WTC11 (cell line): ENCODE measurements at regions not wholly inside any gene's neighbourhood (a gene's known extent, or its start where the extent isn't known, plus 50 kb on each side); places are given as distances from the start of the nearest gene placed in this dataset.

ENCODE experiments used
- ATAC-seq: fragments of 200-7000 bp; cut with Tn5 transposase; 2 replicates; pipeline ENCODE4 v1.10.0; 2021; ENCODE audit warnings: mild to moderate bottlenecking, moderate library complexity
- CTCF ChIA-PET: fragments of 300-600 bp; sonication (Branson Sonifier 250); formaldehyde crosslinking; loops from one replicate; lab custom pipeline; 2021; ENCODE audit warnings: antibody characterized with exemption; lab: Charles Lee
- POLR2A ChIA-PET: fragments of 350-600 bp; sonication (Branson Sonifier 250); formaldehyde crosslinking; loops from one replicate; lab custom pipeline; 2021; ENCODE audit warnings: antibody characterized with exemption; lab: Charles Lee
- DNase-seq: peaks from one replicate; pipeline ENCODE4 v3.0.0; 2021; ENCODE audit warnings: low spot score
- H3K27ac Mint-ChIP-seq: 2 replicates; pipeline ENCODE4 v1.8.0; 2021; ENCODE audit warnings: mixed read lengths
- H3K27me3 Mint-ChIP-seq: 2 replicates; pipeline ENCODE4 v1.8.0; 2021; ENCODE audit warnings: low read depth, mild to moderate bottlenecking, moderate library complexity, mixed read lengths
- H3K36me3 Mint-ChIP-seq: 2 replicates; pipeline ENCODE4 v1.8.0; 2021; ENCODE audit warnings: mixed read lengths
- H3K4me1 Mint-ChIP-seq: 2 replicates; pipeline ENCODE4 v1.8.0; 2022; ENCODE audit warnings: mixed read lengths
- H3K4me3 Mint-ChIP-seq: 2 replicates; pipeline ENCODE4 v1.8.0; 2021; ENCODE audit warnings: mild to moderate bottlenecking, moderate library complexity, mixed read lengths
- H3K9me3 Mint-ChIP-seq: 2 replicates; pipeline ENCODE4 v1.8.0; 2021; ENCODE audit warnings: mixed read lengths
- CBFB ChIP-seq: sonication (generic); formaldehyde crosslinking; IDR thresholded peaks from 2 replicates; pipeline ENCODE4 v1.8.1; 2022; ENCODE audit warnings: mild to moderate bottlenecking, low read depth, missing genetic modification reagents
- ELF4 ChIP-seq: sonication (generic); formaldehyde crosslinking; IDR thresholded peaks from 2 replicates; pipeline ENCODE4 v1.8.1; 2022; ENCODE audit warnings: low read depth, mild to moderate bottlenecking, moderate library complexity, missing genetic modification reagents
- JUN ChIP-seq: sonication (generic); formaldehyde crosslinking; IDR thresholded peaks from 2 replicates; pipeline ENCODE4 v1.8.0; 2023; ENCODE audit warnings: mild to moderate bottlenecking, missing genetic modification reagents
- MYBL2 ChIP-seq: sonication (generic); formaldehyde crosslinking; IDR thresholded peaks from 2 replicates; pipeline ENCODE4 v1.8.1; 2023; ENCODE audit warnings: mild to moderate bottlenecking, moderate library complexity, missing genetic modification reagents
- NFYB ChIP-seq: sonication (generic); formaldehyde crosslinking; conservative IDR thresholded peaks from 2 replicates; pipeline ENCODE4 v1.8.0; 2022; ENCODE audit warnings: low read depth, missing genetic modification reagents
- USF1 ChIP-seq: sonication (generic); formaldehyde crosslinking; IDR thresholded peaks from 2 replicates; pipeline ENCODE4 v1.8.0; 2022; ENCODE audit warnings: mild to moderate bottlenecking, missing genetic modification reagents
- ZNF425 ChIP-seq: fragments of 250-450 bp; sonication (Bioruptor Pico); conservative IDR thresholded peaks from 2 replicates; pipeline ENCODE4 v1.9.0; 2021; ENCODE audit warnings: mild to moderate bottlenecking
- ZSCAN18 ChIP-seq: fragments of 250-450 bp; sonication (Bioruptor Pico); IDR thresholded peaks from 2 replicates; pipeline ENCODE4 v2.1.2; 2022; ENCODE audit warnings: mild to moderate bottlenecking, moderate library complexity
- TF ChIP-seq, protein P1 (sequence below): fragments of 250-450 bp; sonication (Bioruptor Pico); IDR thresholded peaks from 2 replicates; pipeline ENCODE4 v1.9.0; 2021; ENCODE audit warnings: mild to moderate bottlenecking, borderline replicate concordance
- TF ChIP-seq, protein P2 (sequence below): sonication (generic); formaldehyde crosslinking; IDR thresholded peaks from 2 replicates; pipeline ENCODE4 v1.8.0; 2022; ENCODE audit warnings: mild to moderate bottlenecking, missing genetic modification reagents

DNA sequence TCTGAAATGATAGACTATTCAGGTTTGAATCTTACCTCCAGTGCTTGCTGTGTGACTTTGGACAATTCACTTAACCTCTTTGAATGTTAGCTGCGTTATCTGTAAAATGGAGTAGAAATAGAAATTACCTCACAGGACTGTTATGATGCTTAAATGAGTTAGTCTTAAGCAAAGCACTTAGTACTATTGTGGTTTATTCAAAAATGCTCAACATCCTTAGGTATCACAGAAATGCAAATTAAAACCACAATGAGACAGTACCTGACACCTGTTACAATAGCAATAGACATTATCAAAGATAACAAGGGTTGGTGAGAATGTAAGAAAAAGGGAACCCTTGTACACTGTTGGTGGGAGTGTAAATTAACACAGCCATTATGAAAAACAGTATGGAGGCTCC is 77.6 kb upstream of the FREM1 start:
- ATAC-seq: no peak
- Mint-ChIP-seq H3K36me3 (no peaks in the 10 kb centered on the region), H3K4me3 (no peak overlapping the region)
- DNase-seq: no peak
- TF ChIP-seq JUN: no peak
- TF ChIP-seq ZNF425 (CRISPR knock-in tag): no peak
- TF ChIP-seq, protein P1, sequence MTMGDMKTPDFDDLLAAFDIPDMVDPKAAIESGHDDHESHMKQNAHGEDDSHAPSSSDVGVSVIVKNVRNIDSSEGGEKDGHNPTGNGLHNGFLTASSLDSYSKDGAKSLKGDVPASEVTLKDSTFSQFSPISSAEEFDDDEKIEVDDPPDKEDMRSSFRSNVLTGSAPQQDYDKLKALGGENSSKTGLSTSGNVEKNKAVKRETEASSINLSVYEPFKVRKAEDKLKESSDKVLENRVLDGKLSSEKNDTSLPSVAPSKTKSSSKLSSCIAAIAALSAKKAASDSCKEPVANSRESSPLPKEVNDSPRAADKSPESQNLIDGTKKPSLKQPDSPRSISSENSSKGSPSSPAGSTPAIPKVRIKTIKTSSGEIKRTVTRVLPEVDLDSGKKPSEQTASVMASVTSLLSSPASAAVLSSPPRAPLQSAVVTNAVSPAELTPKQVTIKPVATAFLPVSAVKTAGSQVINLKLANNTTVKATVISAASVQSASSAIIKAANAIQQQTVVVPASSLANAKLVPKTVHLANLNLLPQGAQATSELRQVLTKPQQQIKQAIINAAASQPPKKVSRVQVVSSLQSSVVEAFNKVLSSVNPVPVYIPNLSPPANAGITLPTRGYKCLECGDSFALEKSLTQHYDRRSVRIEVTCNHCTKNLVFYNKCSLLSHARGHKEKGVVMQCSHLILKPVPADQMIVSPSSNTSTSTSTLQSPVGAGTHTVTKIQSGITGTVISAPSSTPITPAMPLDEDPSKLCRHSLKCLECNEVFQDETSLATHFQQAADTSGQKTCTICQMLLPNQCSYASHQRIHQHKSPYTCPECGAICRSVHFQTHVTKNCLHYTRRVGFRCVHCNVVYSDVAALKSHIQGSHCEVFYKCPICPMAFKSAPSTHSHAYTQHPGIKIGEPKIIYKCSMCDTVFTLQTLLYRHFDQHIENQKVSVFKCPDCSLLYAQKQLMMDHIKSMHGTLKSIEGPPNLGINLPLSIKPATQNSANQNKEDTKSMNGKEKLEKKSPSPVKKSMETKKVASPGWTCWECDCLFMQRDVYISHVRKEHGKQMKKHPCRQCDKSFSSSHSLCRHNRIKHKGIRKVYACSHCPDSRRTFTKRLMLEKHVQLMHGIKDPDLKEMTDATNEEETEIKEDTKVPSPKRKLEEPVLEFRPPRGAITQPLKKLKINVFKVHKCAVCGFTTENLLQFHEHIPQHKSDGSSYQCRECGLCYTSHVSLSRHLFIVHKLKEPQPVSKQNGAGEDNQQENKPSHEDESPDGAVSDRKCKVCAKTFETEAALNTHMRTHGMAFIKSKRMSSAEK (CRISPR knock-in tag): no peak
- no peak for TF ChIP-seq MYBL2 (CRISPR knock-in tag)
- TF ChIP-seq USF1 (CRISPR knock-in tag): no peak
- TF ChIP-seq, all 79 proteins: peak for 0
- Mint-ChIP-seq H3K27ac (no peak overlapping the region), H3K27me3 (peaks cover 3% of the 10 kb centered on the region; the same call in 1 of the 2 replicates), H3K4me1 (peaks cover 11% of the 10 kb centered on the region), H3K9me3 (no peaks in the 10 kb centered on the region)
- POLR2A ChIA-PET: no interaction called here
- CTCF ChIA-PET: no interaction called here

DNA sequence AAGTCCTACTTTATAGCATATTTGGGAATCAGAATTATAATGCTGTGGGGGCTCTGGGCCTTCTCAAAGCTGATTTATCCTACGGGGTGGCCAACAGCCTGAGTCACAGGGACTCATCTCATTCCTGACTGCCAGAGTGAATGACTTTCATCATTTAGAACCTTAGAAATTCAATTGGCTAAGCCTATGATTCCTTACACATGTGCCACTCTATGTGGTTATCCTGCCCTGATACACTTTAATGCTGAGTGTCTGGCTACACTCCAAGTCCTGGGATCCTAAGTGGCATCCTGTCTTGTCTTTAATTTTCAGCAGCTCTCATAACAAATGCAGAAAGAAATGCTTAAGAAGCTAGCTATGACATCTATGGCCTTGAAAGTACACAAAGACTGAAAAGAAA is 75.2 kb upstream of the FREM1 start:
- DNase-seq: no peak
- H3K27ac Mint-ChIP-seq: no peak overlapping the region
- CTCF ChIA-PET: no interaction called here
- H3K27me3 Mint-ChIP-seq: no peaks in the 10 kb centered on the region
- no peaks in the 10 kb centered on the region for H3K36me3 Mint-ChIP-seq
- POLR2A ChIA-PET: no interaction called here
- H3K4me3 Mint-ChIP-seq: no peak overlapping the region
- no peaks in the 10 kb centered on the region for H3K9me3 Mint-ChIP-seq
- TF ChIP-seq CBFB (CRISPR knock-in tag): no peak
- TF ChIP-seq, all 79 proteins: peak for 0
- no peaks in the 10 kb centered on the region for H3K4me1 Mint-ChIP-seq
- ATAC-seq: no peak

GRCh38 chr9:14983599-14983998 is 73.4 kb upstream of the FREM1 start:
- Mint-ChIP-seq H3K4me3 (no peak overlapping the region), H3K4me1 (no peaks in the 10 kb centered on the region), H3K9me3 (no peaks in the 10 kb centered on the region), H3K27ac (no peak overlapping the region), H3K27me3 (no peaks in the 10 kb centered on the region)
- no peak for ATAC-seq
- ChIA-PET CTCF (no interaction called here), POLR2A (no interaction called here)
- TF ChIP-seq, protein P2, sequence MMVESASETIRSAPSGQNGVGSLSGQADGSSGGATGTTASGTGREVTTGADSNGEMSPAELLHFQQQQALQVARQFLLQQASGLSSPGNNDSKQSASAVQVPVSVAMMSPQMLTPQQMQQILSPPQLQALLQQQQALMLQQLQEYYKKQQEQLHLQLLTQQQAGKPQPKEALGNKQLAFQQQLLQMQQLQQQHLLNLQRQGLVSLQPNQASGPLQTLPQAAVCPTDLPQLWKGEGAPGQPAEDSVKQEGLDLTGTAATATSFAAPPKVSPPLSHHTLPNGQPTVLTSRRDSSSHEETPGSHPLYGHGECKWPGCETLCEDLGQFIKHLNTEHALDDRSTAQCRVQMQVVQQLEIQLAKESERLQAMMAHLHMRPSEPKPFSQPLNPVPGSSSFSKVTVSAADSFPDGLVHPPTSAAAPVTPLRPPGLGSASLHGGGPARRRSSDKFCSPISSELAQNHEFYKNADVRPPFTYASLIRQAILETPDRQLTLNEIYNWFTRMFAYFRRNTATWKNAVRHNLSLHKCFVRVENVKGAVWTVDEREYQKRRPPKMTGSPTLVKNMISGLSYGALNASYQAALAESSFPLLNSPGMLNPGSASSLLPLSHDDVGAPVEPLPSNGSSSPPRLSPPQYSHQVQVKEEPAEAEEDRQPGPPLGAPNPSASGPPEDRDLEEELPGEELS (CRISPR knock-in tag): no peak
- TF ChIP-seq NFYB (CRISPR knock-in tag) (no peak), ZSCAN18 (no peak), ELF4 (CRISPR knock-in tag) (no peak)
- TF ChIP-seq, all 79 proteins: peak for 0
- no peak for DNase-seq
- no peaks in the 10 kb centered on the region for H3K36me3 Mint-ChIP-seq
